ENCODE measurements at regions not wholly inside any gene's neighbourhood (a gene's known extent, or its start where the extent isn't known, plus 50 kb on each side); places are given as distances from the start of the nearest gene placed in this dataset.

DNA sequence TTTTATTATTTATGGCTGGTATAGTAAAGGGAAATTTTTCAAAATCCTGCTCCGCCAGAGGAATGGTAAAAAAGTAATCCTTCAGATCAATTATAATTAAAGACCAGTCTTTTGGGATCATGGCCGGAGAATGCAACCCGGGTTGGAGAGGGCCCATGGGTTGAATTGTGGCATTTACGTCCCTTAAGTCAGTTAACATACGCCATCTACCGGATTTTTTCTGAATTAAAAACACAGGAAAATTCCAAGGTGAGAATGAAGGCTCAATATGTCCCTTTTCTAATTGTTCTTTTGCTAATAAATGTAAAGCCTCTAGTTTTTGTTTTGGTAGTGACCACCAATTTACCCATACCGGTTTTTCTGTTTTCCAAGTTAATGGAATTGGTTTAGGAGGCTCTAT lies 602.8 kb downstream of the ALG10 start:
- TF ChIP-seq, protein P1, sequence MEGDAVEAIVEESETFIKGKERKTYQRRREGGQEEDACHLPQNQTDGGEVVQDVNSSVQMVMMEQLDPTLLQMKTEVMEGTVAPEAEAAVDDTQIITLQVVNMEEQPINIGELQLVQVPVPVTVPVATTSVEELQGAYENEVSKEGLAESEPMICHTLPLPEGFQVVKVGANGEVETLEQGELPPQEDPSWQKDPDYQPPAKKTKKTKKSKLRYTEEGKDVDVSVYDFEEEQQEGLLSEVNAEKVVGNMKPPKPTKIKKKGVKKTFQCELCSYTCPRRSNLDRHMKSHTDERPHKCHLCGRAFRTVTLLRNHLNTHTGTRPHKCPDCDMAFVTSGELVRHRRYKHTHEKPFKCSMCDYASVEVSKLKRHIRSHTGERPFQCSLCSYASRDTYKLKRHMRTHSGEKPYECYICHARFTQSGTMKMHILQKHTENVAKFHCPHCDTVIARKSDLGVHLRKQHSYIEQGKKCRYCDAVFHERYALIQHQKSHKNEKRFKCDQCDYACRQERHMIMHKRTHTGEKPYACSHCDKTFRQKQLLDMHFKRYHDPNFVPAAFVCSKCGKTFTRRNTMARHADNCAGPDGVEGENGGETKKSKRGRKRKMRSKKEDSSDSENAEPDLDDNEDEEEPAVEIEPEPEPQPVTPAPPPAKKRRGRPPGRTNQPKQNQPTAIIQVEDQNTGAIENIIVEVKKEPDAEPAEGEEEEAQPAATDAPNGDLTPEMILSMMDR (conservative IDR thresholded peaks at IDR 0.05; ENCODE audit: low read length), result peak; percentile 69
- no peak for TF ChIP-seq EZH2phosphoT487 (IDR thresholded peaks at IDR 0.05; ENCODE audit: borderline replicate concordance, low read depth, low read length)

Measured in OCI-LY7 (cell line).